H9 (cell line): ENCODE measurements at regions not wholly inside any gene's neighbourhood (a gene's known extent, or its start where the extent isn't known, plus 50 kb on each side); places are given as distances from the start of the nearest gene placed in this dataset.

Experiments used
- DNase-seq: peaks from one replicate; pipeline ENCODE4 v3.0.0-alpha.2; 2017
- H2AFZ ChIP-seq: one replicate; pipeline ENCODE4 v1.6.1; 2013; ENCODE audit warnings: mild to moderate bottlenecking, low read length, control low read depth, moderate library complexity
- H2AK5ac ChIP-seq: 2 replicates; pipeline ENCODE4 v1.6.1; 2013; ENCODE audit warnings: low read length, control low read depth, mixed read lengths; ENCODE audit not compliant: insufficient read length
- H2BK120ac ChIP-seq: one replicate; pipeline ENCODE4 v1.6.1; 2013; ENCODE audit warnings: low read depth, mild to moderate bottlenecking, low read length, control low read depth, inconsistent platforms; ENCODE audit not compliant: poor library complexity, severe bottlenecking
- H2BK12ac ChIP-seq: 2 replicates; pipeline ENCODE4 v1.6.1; 2013; ENCODE audit warnings: low read length, control low read depth, mixed read lengths, low read depth; ENCODE audit not compliant: insufficient read length
- H2BK15ac ChIP-seq: 2 replicates; pipeline ENCODE4 v1.6.1; 2013; ENCODE audit warnings: low read depth, low read length, control low read depth
- H2BK20ac ChIP-seq: one replicate; pipeline ENCODE4 v1.6.1; 2013; ENCODE audit warnings: low read depth, mild to moderate bottlenecking, low read length, control low read depth, inconsistent platforms; ENCODE audit not compliant: poor library complexity, severe bottlenecking
- H2BK5ac ChIP-seq: 2 replicates; pipeline ENCODE4 v1.6.1; 2013; ENCODE audit warnings: low read length, control low read depth, mixed read lengths; ENCODE audit not compliant: insufficient read length
- H3K14ac ChIP-seq: 2 replicates; pipeline ENCODE4 v1.6.1; 2013; ENCODE audit warnings: low read length, control low read depth; ENCODE audit not compliant: insufficient read depth
- H3K18ac ChIP-seq: 2 replicates; pipeline ENCODE4 v1.6.1; 2013; ENCODE audit warnings: low read depth, mild to moderate bottlenecking, mixed read lengths, low read length, control low read depth; ENCODE audit not compliant: insufficient read length
- H3K23ac ChIP-seq: 2 replicates; pipeline ENCODE4 v1.6.1; 2013; ENCODE audit warnings: low read length, control low read depth, mixed read lengths, low read depth; ENCODE audit not compliant: insufficient read length
- H3K23me2 ChIP-seq: 2 replicates; pipeline ENCODE4 v1.6.1; 2013; ENCODE audit warnings: low read depth, mild to moderate bottlenecking, mixed read lengths, low read length, control low read depth; ENCODE audit not compliant: insufficient read length, poor library complexity, severe bottlenecking
- H3K27ac ChIP-seq: 2 replicates; pipeline ENCODE4 v1.5.1; 2013; ENCODE audit warnings: low read length, control low read depth, mixed read lengths, low read depth; ENCODE audit not compliant: insufficient read length
- H3K27me3 ChIP-seq: 2 replicates; pipeline ENCODE4 v1.6.1; 2013; ENCODE audit warnings: low read length, control low read depth, inconsistent platforms; ENCODE audit not compliant: insufficient read depth
- H3K4ac ChIP-seq: 2 replicates; pipeline ENCODE4 v1.6.1; 2013; ENCODE audit warnings: low read depth, mild to moderate bottlenecking, control low read depth, inconsistent platforms, low read length, moderate library complexity
- H3K4me1 ChIP-seq: 2 replicates; pipeline ENCODE4 v1.6.1; 2013; ENCODE audit warnings: low read length, control low read depth, inconsistent platforms; ENCODE audit not compliant: insufficient read depth
- H3K4me2 ChIP-seq: 2 replicates; pipeline ENCODE4 v1.6.1; 2013; ENCODE audit warnings: low read length, control low read depth, mixed read lengths; ENCODE audit not compliant: insufficient read length, insufficient read depth
- H3K56ac ChIP-seq: 2 replicates; pipeline ENCODE4 v1.6.1; 2013; ENCODE audit warnings: low read depth, mild to moderate bottlenecking, mixed read lengths, low read length, control low read depth; ENCODE audit not compliant: insufficient read length
- H3K79me1 ChIP-seq: 2 replicates; pipeline ENCODE4 v1.6.1; 2013; ENCODE audit warnings: low read depth, mild to moderate bottlenecking, moderate library complexity, low read length, control low read depth, inconsistent platforms; ENCODE audit not compliant: insufficient read depth, poor library complexity, severe bottlenecking
- H3K79me2 ChIP-seq: 2 replicates; pipeline ENCODE4 v1.6.1; 2013; ENCODE audit warnings: low read length, control low read depth, inconsistent platforms; ENCODE audit not compliant: insufficient read depth
- H3K9ac ChIP-seq: 2 replicates; pipeline ENCODE4 v1.6.1; 2013; ENCODE audit warnings: low read length, control low read depth, mixed read lengths; ENCODE audit not compliant: insufficient read length; ENCODE audit errors: extremely low read depth
- H3K9me3 ChIP-seq: one replicate; pipeline ENCODE4 v1.6.1; 2013; ENCODE audit warnings: low read depth, low read length, inconsistent platforms; ENCODE audit not compliant: control insufficient read depth
- H3T11ph ChIP-seq: one replicate; pipeline ENCODE4 v1.6.1; 2013; ENCODE audit warnings: mild to moderate bottlenecking, low read length, control low read depth, inconsistent platforms
- H4K20me1 ChIP-seq: one replicate; pipeline ENCODE4 v1.6.1; 2013; ENCODE audit not compliant: control insufficient read depth, insufficient read length, insufficient read depth
- H4K5ac ChIP-seq: 2 replicates; pipeline ENCODE4 v1.6.1; 2013; ENCODE audit warnings: low read depth, mild to moderate bottlenecking, mixed read lengths, low read length, control low read depth; ENCODE audit not compliant: insufficient read length
- H4K8ac ChIP-seq: replicated peaks from 2 replicates; pipeline ENCODE4 v1.6.1; 2013; ENCODE audit warnings: low read length, control low read depth, mixed read lengths, low read depth; ENCODE audit not compliant: insufficient read length
- H4K91ac ChIP-seq: 2 replicates; pipeline ENCODE4 v1.6.1; 2013; ENCODE audit warnings: low read depth, mild to moderate bottlenecking, moderate library complexity, mixed read lengths, low read length, control low read depth; ENCODE audit not compliant: insufficient read length
- H3K27ac Mint-ChIP-seq, 3 experiments: 2 replicates in 2 of 3; 3 replicates in 1 of 3; pipeline ENCODE4 v1.8.0; 2020 to 2021; ENCODE audit warnings: mixed read lengths in 3 of 3, mild to moderate bottlenecking in 1 of 3, moderate library complexity in 1 of 3
- H3K27me3 Mint-ChIP-seq: 2 replicates; pipeline ENCODE4 v1.8.0; 2021; ENCODE audit warnings: low read depth, mild to moderate bottlenecking, moderate library complexity, mixed read lengths
- H3K36me3 Mint-ChIP-seq, 3 experiments: 2 replicates in 2 of 3; 3 replicates in 1 of 3; pipeline ENCODE4 v1.8.0; 2020 to 2021; ENCODE audit warnings: low read depth in 3 of 3, mixed read lengths in 3 of 3; ENCODE audit not compliant: insufficient read depth in 1 of 3
- H3K4me1 Mint-ChIP-seq, 2 experiments: 2 replicates each; pipeline ENCODE4 v1.8.0; 2020; ENCODE audit warnings: mixed read lengths in 2 of 2
- H3K4me3 Mint-ChIP-seq, 2 experiments: 2 replicates in 1 of 2; 3 replicates in 1 of 2; pipeline ENCODE4 v1.8.0; 2020 to 2021; ENCODE audit warnings: mild to moderate bottlenecking in 2 of 2, mixed read lengths in 2 of 2, moderate library complexity in 1 of 2
- H3K9me3 Mint-ChIP-seq, 2 experiments: 2 replicates in 1 of 2; 3 replicates in 1 of 2; pipeline ENCODE4 v1.8.0; 2020; ENCODE audit warnings: mild to moderate bottlenecking in 2 of 2, mixed read lengths in 2 of 2, moderate library complexity in 1 of 2
- WGBS: extraction: QIAGEN DNeasy Blood & Tissue Kit; methylation state at CpG from one replicate; pipeline ENCODE4 v1.1.7; 2013; ENCODE audit warnings: missing lambda C conversion rate, low lambda C conversion rate, mixed read lengths; ENCODE audit not compliant: insufficient read length; ENCODE audit errors: extremely low coverage; 5-methylcytosine and 5-hydroxymethylcytosine counted together
- TF ChIP-seq, protein P1 (sequence below): fragments of 200-600 bp; sonication (generic); conservative IDR thresholded peaks from 3 replicates; pipeline ENCODE4 v1.8.0; 2021; ENCODE audit warnings: antibody characterized with exemption, mild to moderate bottlenecking

DNA sequence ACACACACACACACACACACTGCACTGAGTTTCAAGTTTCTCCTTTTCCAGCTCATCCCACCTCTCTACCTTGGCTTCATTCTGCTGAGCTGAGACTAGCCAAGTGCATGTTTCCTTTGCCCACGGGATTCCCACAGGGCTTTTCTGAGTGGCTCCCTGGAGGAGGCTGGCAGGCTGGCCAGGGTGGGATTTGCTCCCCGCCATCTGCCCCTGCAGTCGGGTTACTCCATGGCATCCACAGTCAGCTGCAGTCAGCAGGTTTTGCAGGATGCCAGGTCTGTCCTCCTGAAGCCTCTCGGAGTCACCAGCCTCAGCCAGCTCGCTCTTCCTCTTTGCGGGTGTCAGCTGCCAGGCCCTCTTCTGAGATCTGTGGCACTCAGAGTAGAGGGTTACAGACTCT is 783.7 kb upstream of the SOX11 start:
- no peak overlapping the region for H2BK20ac ChIP-seq
- no peak overlapping the region for H3K23ac ChIP-seq
- no peak overlapping the region for H3K4me2 ChIP-seq
- no peak overlapping the region for H3K14ac ChIP-seq
- no peak overlapping the region for H3K27ac ChIP-seq
- Mint-ChIP-seq H3K9me3 (peaks cover 4 to 5% of the 10 kb centered on the region in 2 experiments; a peak in 1 of 5 replicates), H3K4me1 (no peaks in the 10 kb centered on the region), H3K27ac (no peak overlapping the region), H3K4me3 (no peak overlapping the region), H3K36me3 (no peaks in the 10 kb centered on the region), H3K27me3 (no peaks in the 10 kb centered on the region)
- no peak overlapping the region for H2AFZ ChIP-seq
- H4K8ac ChIP-seq = no peak overlapping the region
- DNase-seq = no peak
- TF ChIP-seq, protein P1, sequence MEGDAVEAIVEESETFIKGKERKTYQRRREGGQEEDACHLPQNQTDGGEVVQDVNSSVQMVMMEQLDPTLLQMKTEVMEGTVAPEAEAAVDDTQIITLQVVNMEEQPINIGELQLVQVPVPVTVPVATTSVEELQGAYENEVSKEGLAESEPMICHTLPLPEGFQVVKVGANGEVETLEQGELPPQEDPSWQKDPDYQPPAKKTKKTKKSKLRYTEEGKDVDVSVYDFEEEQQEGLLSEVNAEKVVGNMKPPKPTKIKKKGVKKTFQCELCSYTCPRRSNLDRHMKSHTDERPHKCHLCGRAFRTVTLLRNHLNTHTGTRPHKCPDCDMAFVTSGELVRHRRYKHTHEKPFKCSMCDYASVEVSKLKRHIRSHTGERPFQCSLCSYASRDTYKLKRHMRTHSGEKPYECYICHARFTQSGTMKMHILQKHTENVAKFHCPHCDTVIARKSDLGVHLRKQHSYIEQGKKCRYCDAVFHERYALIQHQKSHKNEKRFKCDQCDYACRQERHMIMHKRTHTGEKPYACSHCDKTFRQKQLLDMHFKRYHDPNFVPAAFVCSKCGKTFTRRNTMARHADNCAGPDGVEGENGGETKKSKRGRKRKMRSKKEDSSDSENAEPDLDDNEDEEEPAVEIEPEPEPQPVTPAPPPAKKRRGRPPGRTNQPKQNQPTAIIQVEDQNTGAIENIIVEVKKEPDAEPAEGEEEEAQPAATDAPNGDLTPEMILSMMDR = no peak
- H2AK5ac ChIP-seq = no peak overlapping the region
- no peak overlapping the region for H2BK15ac ChIP-seq
- no peak overlapping the region for H3K4ac ChIP-seq
- H3K79me2 ChIP-seq = no peaks in the 10 kb centered on the region
- H4K5ac ChIP-seq = no peak overlapping the region
- H3T11ph ChIP-seq = no peak overlapping the region
- no peaks in the 10 kb centered on the region for H3K4me1 ChIP-seq
- no peak overlapping the region for H3K56ac ChIP-seq
- H3K9ac ChIP-seq = no peak overlapping the region
- no peak overlapping the region for H2BK12ac ChIP-seq
- no peak overlapping the region for H4K91ac ChIP-seq
- no peaks in the 10 kb centered on the region for H3K27me3 ChIP-seq
- H2BK120ac ChIP-seq = no peak overlapping the region
- no CpG with 5 or more reads among the region's 6 CpGs for WGBS
- no peak overlapping the region for H2BK5ac ChIP-seq
- no peaks in the 10 kb centered on the region for H3K23me2 ChIP-seq
- no peaks in the 10 kb centered on the region for H3K9me3 ChIP-seq
- H3K79me1 ChIP-seq = no peaks in the 10 kb centered on the region
- H3K18ac ChIP-seq = no peak overlapping the region
- H4K20me1 ChIP-seq = no peaks in the 10 kb centered on the region
